RWPE2 (cell line): ENCODE measurements at regions not wholly inside any gene's neighbourhood (a gene's known extent, or its start where the extent isn't known, plus 50 kb on each side); places are given as distances from the start of the nearest gene placed in this dataset.

Experiments
- ATAC-seq: fragments of 200-7000 bp; cut with Tn5 transposase; 3 replicates; pipeline ENCODE4 v1.9.1; 2021; ENCODE audit warnings: low read depth
- DNase-seq: peaks from one replicate; pipeline ENCODE4 v3.0.0-alpha.2; 2020; ENCODE audit warnings: low spot score
- H3K27ac ChIP-seq: fragments of 450-650 bp; 2 replicates; pipeline ENCODE4 v1.5.1; 2017; ENCODE audit warnings: mild to moderate bottlenecking; ENCODE audit not compliant: poor library complexity, severe bottlenecking
- H3K27me3 ChIP-seq: fragments of 250-450 bp; sonication (Bioruptor Pico); 2 replicates; pipeline ENCODE4 v1.5.1; 2021; ENCODE audit warnings: mild to moderate bottlenecking, moderate library complexity; ENCODE audit not compliant: insufficient read depth, poor library complexity, severe bottlenecking
- H3K36me3 ChIP-seq: fragments of 250-450 bp; sonication (Bioruptor Pico); 2 replicates; pipeline ENCODE4 v1.5.1; 2020; ENCODE audit warnings: low read depth, mild to moderate bottlenecking, moderate library complexity
- H3K4me1 ChIP-seq: fragments of 250-450 bp; sonication (Bioruptor Pico); 2 replicates; pipeline ENCODE4 v1.5.1; 2021; ENCODE audit warnings: mild to moderate bottlenecking, moderate library complexity; ENCODE audit not compliant: insufficient read depth, poor library complexity, severe bottlenecking
- H3K4me3 ChIP-seq: fragments of 250-450 bp; sonication (Bioruptor Pico); 2 replicates; pipeline ENCODE4 v1.5.1; 2021; ENCODE audit warnings: mild to moderate bottlenecking, moderate library complexity; ENCODE audit not compliant: severe bottlenecking
- H3K9me3 ChIP-seq: fragments of 250-450 bp; sonication (Bioruptor Pico); 2 replicates; pipeline ENCODE4 v1.5.1; 2021; ENCODE audit warnings: mild to moderate bottlenecking, moderate library complexity; ENCODE audit not compliant: severe bottlenecking
- TF ChIP-seq, protein P1 (sequence below): fragments of 450-650 bp; IDR thresholded peaks from one replicate; pipeline ENCODE4 v1.5.1; 2017; ENCODE audit warnings: mild to moderate bottlenecking, moderate library complexity; ENCODE audit not compliant: poor library complexity, severe bottlenecking

DNA sequence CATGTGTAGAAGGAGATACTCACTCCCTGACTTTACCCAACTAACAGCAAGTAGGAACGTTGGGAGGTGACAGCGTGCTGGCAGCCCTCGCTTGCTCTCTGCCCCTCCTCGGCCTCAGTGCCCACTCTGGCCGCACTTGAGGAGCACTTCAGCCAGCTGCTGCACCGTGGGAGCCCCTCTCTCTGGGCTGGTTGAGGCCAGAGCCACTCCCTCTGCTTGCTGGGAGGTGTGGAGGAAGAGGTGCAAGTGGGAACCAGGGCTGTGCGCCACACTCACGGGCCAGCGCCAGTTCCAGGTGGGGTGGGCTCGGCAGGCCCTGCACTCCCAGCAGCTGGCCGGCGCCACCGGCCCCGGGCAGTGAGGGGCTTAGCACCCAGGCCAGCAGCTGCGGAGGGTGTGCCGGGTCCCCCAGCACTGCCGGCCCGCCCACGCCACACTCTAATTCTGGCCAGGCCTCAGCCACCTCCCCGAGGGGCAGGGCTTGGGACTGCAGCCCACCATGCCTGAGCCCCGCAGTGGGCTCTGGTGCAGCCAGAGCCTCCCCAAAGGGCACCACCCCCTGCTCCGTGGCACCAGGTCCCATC lies 68.4 kb upstream of the FRMD4B start:
- H3K27ac ChIP-seq, result no peak overlapping the region
- no peaks in the 10 kb centered on the region for H3K9me3 ChIP-seq
- DNase-seq (no peak), ATAC-seq (no peak)
- TF ChIP-seq, protein P1, sequence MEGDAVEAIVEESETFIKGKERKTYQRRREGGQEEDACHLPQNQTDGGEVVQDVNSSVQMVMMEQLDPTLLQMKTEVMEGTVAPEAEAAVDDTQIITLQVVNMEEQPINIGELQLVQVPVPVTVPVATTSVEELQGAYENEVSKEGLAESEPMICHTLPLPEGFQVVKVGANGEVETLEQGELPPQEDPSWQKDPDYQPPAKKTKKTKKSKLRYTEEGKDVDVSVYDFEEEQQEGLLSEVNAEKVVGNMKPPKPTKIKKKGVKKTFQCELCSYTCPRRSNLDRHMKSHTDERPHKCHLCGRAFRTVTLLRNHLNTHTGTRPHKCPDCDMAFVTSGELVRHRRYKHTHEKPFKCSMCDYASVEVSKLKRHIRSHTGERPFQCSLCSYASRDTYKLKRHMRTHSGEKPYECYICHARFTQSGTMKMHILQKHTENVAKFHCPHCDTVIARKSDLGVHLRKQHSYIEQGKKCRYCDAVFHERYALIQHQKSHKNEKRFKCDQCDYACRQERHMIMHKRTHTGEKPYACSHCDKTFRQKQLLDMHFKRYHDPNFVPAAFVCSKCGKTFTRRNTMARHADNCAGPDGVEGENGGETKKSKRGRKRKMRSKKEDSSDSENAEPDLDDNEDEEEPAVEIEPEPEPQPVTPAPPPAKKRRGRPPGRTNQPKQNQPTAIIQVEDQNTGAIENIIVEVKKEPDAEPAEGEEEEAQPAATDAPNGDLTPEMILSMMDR, result no peak
- H3K27me3 ChIP-seq, result no peaks in the 10 kb centered on the region
- H3K4me1 ChIP-seq, result peaks cover 5% of the 10 kb centered on the region
- no peak overlapping the region for H3K4me3 ChIP-seq
- H3K36me3 ChIP-seq, result no peaks in the 10 kb centered on the region

DNA sequence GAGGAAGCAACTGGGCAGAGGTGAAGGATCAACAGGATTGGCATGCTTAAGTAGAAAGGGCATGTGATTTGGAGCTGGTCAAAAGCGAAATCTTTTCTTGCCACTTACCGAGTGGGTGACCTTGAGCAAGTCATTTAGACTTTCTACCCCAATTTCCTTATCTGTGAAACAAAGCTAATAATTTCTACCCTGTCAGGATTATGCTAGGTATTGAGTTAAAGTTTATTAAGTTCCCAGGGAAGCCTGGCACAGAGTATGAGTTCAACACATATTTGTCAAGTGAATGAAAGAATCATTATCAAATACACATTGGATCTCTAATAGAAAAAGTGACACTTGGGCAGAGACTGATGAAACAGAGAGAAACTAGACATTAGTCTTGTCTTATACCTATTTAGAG lies 66.4 kb upstream of the FRMD4B start:
- no peaks in the 10 kb centered on the region for H3K4me1 ChIP-seq
- no peak for ATAC-seq
- no peak for DNase-seq
- no peak overlapping the region for H3K27ac ChIP-seq
- H3K27me3 ChIP-seq, result no peaks in the 10 kb centered on the region
- no peaks in the 10 kb centered on the region for H3K36me3 ChIP-seq
- no peaks in the 10 kb centered on the region for H3K9me3 ChIP-seq
- TF ChIP-seq, protein P1, result no peak
- no peak overlapping the region for H3K4me3 ChIP-seq

DNA sequence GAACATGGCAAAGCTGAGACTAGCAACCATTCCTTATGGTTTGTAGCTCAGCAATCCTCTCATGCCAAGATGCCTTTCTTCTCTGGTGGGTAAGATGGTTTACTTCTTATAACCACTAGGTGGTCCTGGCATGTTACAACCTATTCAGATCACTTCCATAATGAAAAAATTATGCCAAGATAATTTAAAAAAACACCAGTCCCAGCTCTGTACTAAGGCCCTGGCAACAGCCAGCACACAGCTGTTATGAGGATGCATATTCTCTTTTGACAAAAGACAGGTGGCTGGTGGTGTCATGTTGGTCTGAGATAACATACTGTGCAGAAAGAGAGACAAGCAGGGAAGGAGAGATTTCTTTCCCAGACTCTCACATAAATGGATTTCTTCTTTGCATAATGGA lies 65.7 kb upstream of the FRMD4B start:
- TF ChIP-seq, protein P1, result peak; percentile 33
- DNase-seq (no peak), ATAC-seq (no peak)
- no peaks in the 10 kb centered on the region for H3K4me1 ChIP-seq
- no peaks in the 10 kb centered on the region for H3K36me3 ChIP-seq
- no peak overlapping the region for H3K4me3 ChIP-seq
- H3K27ac ChIP-seq, result no peak overlapping the region
- no peaks in the 10 kb centered on the region for H3K27me3 ChIP-seq
- no peaks in the 10 kb centered on the region for H3K9me3 ChIP-seq

DNA sequence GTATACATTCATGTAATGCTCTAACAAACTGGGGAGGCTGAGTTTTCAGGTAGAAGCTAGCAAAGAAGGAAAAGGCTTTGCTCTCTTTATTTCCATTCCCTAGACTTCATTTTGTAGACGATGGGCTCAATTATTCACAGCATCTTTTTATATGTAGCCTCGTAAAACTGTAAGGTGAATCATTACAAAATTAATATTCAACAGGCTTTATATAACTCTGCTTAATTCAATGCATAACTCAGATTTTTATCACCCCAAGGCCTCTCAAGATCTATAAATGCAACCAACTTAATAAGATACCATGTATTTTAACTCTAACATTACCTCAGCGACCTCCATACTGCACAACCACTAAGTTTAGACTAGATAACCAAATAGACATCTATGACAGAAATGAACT lies 63.0 kb upstream of the FRMD4B start:
- H3K4me1 ChIP-seq, result peaks cover 2% of the 10 kb centered on the region

More for the DNA sequence above, 63.0 kb upstream of the FRMD4B start:
- DNase-seq (no peak), ATAC-seq (no peak)
- Histone ChIP-seq H3K9me3 (no peaks in the 10 kb centered on the region), H3K27me3 (no peaks in the 10 kb centered on the region), H3K4me3 (no peak overlapping the region), H3K27ac (no peak overlapping the region), H3K36me3 (no peaks in the 10 kb centered on the region)
- TF ChIP-seq, protein P1, result no peak
